ENCODE measurements at regions not wholly inside any gene's neighbourhood (a gene's known extent, or its start where the extent isn't known, plus 50 kb on each side); places are given as distances from the start of the nearest gene placed in this dataset.

GRCh38 chr21:19510653-19511052, 1107.1 kb upstream of the TMPRSS15 start:
- TF ChIP-seq POLR2A (IDR thresholded peaks at IDR 0.05) (no peak), CTCF (IDR thresholded peaks at IDR 0.05 in 4 of 5, conservative IDR thresholded peaks at IDR 0.05 in 1 of 5) (no peak)

Data from gastrocnemius medialis (tissue), 4 donors.